ENCODE measurements at regions not wholly inside any gene's neighbourhood (a gene's known extent, or its start where the extent isn't known, plus 50 kb on each side); places are given as distances from the start of the nearest gene placed in this dataset.
"Not testable (repeated sequence)": the region's sequence is repeated elsewhere in the genome, so short reads cannot be mapped to it uniquely, and the experiment has no call there.

- DNase-seq (ENCODE audit: low read depth, low spot score); CTCF ChIA-PET; H3K4me3 ChIP-seq (ENCODE audit: low read depth, low read length); POLR2A ChIA-PET: not testable (repeated sequence)
Observed at GRCh38 chr9:40975351-40975750, 153.1 kb downstream of the FOXD4L6 start.

GRCh38 chr9:40974912-40975311 is 153.6 kb downstream of the FOXD4L6 start:
- H3K4me3 ChIP-seq (ENCODE audit: low read depth, low read length); CTCF ChIA-PET; DNase-seq (ENCODE audit: low read depth, low spot score); POLR2A ChIA-PET: not testable (repeated sequence)

GRCh38 chr9:40971773-40972172 is 156.7 kb downstream of the FOXD4L6 start:
- CTCF ChIA-PET; DNase-seq (ENCODE audit: low read depth, low spot score): not testable (repeated sequence)

GRCh38 chr9:40970340-40970739 is 158.1 kb downstream of the FOXD4L6 start:
- POLR2A ChIA-PET; DNase-seq (ENCODE audit: low read depth, low spot score); CTCF ChIA-PET: not testable (repeated sequence)

More at GRCh38 chr9:40971773-40972172, 156.7 kb downstream of the FOXD4L6 start:
- POLR2A ChIA-PET; H3K4me3 ChIP-seq (ENCODE audit: low read depth, low read length): not testable (repeated sequence)

GRCh38 chr9:40962461-40962860 is 166.0 kb downstream of the FOXD4L6 start:
- DNase-seq (ENCODE audit: low read depth, low spot score); CTCF ChIA-PET; POLR2A ChIA-PET; H3K4me3 ChIP-seq (ENCODE audit: low read depth, low read length): not testable (repeated sequence)

More at GRCh38 chr9:40970340-40970739, 158.1 kb downstream of the FOXD4L6 start:
- H3K4me3 ChIP-seq (ENCODE audit: low read depth, low read length), result not testable (repeated sequence)

- POLR2A ChIA-PET; DNase-seq (ENCODE audit: low read depth, low spot score); CTCF ChIA-PET; H3K4me3 ChIP-seq (ENCODE audit: low read depth, low read length): not testable (repeated sequence)
Observed at GRCh38 chr9:40951876-40952494, 176.5 kb downstream of the FOXD4L6 start.

- POLR2A ChIA-PET; DNase-seq (ENCODE audit: low read depth, low spot score); H3K4me3 ChIP-seq (ENCODE audit: low read depth, low read length); CTCF ChIA-PET: not testable (repeated sequence)
Observed at GRCh38 chr9:40946228-40946627, 182.3 kb downstream of the FOXD4L6 start.

- H3K4me3 ChIP-seq (ENCODE audit: low read depth, low read length); DNase-seq (ENCODE audit: low read depth, low spot score); CTCF ChIA-PET; POLR2A ChIA-PET: not testable (repeated sequence)
Observed at GRCh38 chr9:40942730-40943129, 185.8 kb downstream of the FOXD4L6 start.

- POLR2A ChIA-PET; CTCF ChIA-PET; H3K4me3 ChIP-seq (ENCODE audit: low read depth, low read length); DNase-seq (ENCODE audit: low read depth, low spot score): not testable (repeated sequence)
Observed at GRCh38 chr9:40939888-40940209, 188.6 kb downstream of the FOXD4L6 start.

- H3K4me3 ChIP-seq (ENCODE audit: low read depth, low read length); DNase-seq (ENCODE audit: low read depth, low spot score); POLR2A ChIA-PET; CTCF ChIA-PET: not testable (repeated sequence)
Observed at GRCh38 chr9:40939201-40939887, 189.1 kb downstream of the FOXD4L6 start.

GRCh38 chr9:40935336-40935735 is 193.1 kb downstream of the FOXD4L6 start:
- TF ChIP-seq CTCF (IDR thresholded peaks at IDR 0.05; ENCODE audit: insufficient read depth, low read length, missing control alignments), result no peak
- ChIA-PET POLR2A (no interaction called here), CTCF (no interaction called here)
- no peak overlapping the region for H3K4me3 ChIP-seq (ENCODE audit: low read depth, low read length)
- DNase-seq (ENCODE audit: low read depth, low spot score), result no peak

GRCh38 chr9:40934480-40934879 is 194.0 kb downstream of the FOXD4L6 start:
- DNase-seq (ENCODE audit: low read depth, low spot score); CTCF ChIA-PET; H3K4me3 ChIP-seq (ENCODE audit: low read depth, low read length); POLR2A ChIA-PET: not testable (repeated sequence)

GRCh38 chr9:40930426-40930825 is 198.1 kb downstream of the FOXD4L6 start:
- H3K4me3 ChIP-seq (ENCODE audit: low read depth, low read length); POLR2A ChIA-PET; DNase-seq (ENCODE audit: low read depth, low spot score); CTCF ChIA-PET: not testable (repeated sequence)

GRCh38 chr9:40929488-40929845 is 199.0 kb downstream of the FOXD4L6 start:
- DNase-seq (ENCODE audit: low read depth, low spot score); POLR2A ChIA-PET; CTCF ChIA-PET; H3K4me3 ChIP-seq (ENCODE audit: low read depth, low read length): not testable (repeated sequence)
